ENCODE measurements at regions not wholly inside any gene's neighbourhood (a gene's known extent, or its start where the extent isn't known, plus 50 kb on each side); places are given as distances from the start of the nearest gene placed in this dataset. TPM values are rescaled to one million over a fixed set of nuclear protein-coding genes. Genes with fewer than 3 reads are reported as not detected.

DNA sequence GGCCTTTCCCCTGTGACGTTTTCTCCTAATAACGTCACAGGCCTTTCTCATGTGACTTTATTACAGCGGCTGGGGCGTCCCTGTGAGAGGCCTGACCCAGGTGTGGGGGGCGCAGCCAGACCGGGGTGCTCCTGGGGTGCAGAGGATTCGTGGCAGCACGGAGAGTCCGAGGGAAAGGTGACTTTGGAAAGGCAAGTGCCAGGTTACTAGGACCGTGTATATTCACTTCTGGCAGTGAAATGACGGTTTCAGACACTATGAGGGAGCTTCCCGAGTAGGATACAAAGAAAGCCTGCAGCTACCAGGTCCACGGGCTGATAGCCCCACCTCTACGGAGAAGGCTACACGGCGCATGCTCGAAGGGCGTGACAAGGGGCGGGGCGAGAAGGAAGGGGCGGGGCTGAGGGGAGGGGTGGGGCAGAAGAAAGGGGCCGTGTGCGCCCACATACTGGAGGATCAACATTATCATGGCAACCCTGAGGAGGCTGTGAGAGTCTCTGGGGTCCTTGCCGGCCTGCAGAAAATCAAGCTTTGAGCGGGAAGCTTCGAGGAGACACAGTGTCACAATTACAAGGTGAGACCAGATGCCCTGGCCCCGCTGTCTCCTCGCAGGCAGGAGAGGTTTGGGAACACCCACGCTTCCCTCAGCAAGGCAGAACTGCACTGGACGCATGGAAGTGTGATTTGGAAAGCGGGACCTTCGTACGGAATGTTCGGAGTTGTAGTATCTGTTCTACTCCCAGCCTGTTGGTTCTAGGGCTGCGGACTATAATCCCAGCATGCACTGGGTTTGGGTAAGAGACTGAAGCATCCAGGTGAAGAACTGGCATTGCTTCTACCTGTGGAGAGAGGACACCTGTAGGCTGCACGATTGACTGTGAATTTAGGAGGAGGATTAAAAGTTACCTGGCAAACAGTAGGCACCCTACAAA, 54.4 kb upstream of the ZNF337 start:
- ATAC-seq (ENCODE audit: low FRiP score) (peak; percentile 78), DNase-seq (ENCODE audit: low spot score) (no peak)
- TF ChIP-seq, protein P1, sequence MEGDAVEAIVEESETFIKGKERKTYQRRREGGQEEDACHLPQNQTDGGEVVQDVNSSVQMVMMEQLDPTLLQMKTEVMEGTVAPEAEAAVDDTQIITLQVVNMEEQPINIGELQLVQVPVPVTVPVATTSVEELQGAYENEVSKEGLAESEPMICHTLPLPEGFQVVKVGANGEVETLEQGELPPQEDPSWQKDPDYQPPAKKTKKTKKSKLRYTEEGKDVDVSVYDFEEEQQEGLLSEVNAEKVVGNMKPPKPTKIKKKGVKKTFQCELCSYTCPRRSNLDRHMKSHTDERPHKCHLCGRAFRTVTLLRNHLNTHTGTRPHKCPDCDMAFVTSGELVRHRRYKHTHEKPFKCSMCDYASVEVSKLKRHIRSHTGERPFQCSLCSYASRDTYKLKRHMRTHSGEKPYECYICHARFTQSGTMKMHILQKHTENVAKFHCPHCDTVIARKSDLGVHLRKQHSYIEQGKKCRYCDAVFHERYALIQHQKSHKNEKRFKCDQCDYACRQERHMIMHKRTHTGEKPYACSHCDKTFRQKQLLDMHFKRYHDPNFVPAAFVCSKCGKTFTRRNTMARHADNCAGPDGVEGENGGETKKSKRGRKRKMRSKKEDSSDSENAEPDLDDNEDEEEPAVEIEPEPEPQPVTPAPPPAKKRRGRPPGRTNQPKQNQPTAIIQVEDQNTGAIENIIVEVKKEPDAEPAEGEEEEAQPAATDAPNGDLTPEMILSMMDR (IDR thresholded peaks at IDR 0.05) = no peak

DNA sequence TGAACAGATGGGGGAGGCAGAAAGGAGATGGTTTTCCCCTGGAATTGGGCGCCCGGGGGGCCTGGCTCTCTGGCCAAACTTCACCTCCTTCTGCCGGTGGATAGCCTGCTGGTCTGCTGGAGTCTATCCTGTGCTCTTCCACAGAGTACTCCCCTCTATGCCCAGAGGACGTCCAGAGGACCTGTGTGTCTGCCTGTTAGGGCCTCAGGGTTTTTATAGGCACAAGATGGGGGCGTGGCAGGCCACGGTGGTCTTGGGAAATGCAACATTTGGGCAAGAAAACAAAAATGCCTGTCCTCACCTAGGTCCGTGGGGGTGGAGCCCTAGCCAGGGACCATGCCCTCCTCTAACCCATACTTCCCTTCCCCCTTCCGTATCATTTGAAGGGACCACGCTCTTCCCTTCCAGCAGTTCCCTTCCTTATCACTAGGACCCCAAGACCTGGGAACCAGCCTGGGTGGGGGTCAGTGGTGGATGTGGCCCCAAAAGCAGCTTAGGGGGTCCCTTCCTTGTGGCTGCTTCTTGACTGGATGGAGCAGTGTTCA, 53.6 kb upstream of the ZNF337 start:
- DNase-seq (ENCODE audit: low spot score) (no peak), ATAC-seq (ENCODE audit: low FRiP score) (no peak)
- TF ChIP-seq, protein P1 (IDR thresholded peaks at IDR 0.05) = no peak

DNA sequence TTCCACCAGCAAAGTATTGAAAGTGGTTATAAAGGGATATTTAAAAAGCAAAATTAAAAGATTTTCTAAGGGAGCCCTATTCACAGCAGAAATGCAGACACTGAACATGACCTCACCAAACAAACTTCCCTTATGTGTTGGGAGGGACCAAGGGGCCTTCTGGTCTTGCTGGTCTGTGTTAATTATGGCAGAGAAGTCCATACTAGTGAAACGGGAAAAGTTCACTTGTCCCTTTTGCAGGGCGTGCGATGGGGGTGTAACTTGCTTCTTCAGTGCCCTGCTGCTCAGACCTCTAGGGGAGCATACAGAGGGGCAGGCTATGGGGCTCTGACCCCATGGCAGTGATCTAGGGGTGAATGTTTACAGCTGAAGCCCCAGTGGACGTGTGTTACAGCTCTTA, 53.0 kb upstream of the ZNF337 start:
- no peak for DNase-seq (ENCODE audit: low spot score)
- TF ChIP-seq, protein P1 (IDR thresholded peaks at IDR 0.05) = no peak
- ATAC-seq (ENCODE audit: low FRiP score) = no peak

Small RNA genes lying in the stretch of these regions (small RNA-seq; reads per million reads assigned to genes)
- gene CFTRP1 = not detected

Data from omental fat pad (tissue), 3 donors.